AG10803 (cell line): ENCODE measurements at regions not wholly inside any gene's neighbourhood (a gene's known extent, or its start where the extent isn't known, plus 50 kb on each side); places are given as distances from the start of the nearest gene placed in this dataset.
"Not testable (repeated sequence)": the region's sequence is repeated elsewhere in the genome, so short reads cannot be mapped to it uniquely, and the experiment has no call there.

Source experiments
- DNase-seq: peaks from one replicate; pipeline ENCODE4 v3.0.0; 2010; ENCODE audit warnings: low read depth
- H3K4me3 ChIP-seq: 2 replicates; pipeline ENCODE4 v1.5.1; 2011; ENCODE audit warnings: mild to moderate bottlenecking, low read length, control low read depth
- TF ChIP-seq, protein P1 (sequence below): conservative IDR thresholded peaks from 2 replicates; pipeline ENCODE4 v1.5.1; 2011; ENCODE audit warnings: mild to moderate bottlenecking, low read length, control low read depth, inconsistent platforms

DNA sequence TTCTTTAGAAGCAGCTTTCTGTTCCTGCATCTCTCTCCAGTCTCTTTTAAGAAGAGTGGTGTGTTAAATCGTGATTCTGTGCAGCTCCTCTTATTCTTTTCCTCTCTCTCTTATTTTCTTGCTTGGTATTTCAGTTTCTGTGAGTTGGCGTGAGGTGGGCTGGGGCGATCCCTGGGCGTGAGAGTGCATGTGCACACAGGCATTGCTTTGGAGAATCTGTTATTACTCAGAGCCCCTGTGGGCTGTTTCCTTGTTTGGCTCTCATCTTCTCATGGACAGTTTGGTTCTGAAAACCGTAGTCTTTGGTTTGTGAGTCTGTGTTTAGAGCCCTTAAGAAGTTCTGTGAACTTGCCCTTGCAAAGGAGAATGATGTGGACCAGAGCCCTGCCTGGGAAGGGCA, 97.2 kb upstream of the CLNK start:
- no peak for DNase-seq
- TF ChIP-seq, protein P1, sequence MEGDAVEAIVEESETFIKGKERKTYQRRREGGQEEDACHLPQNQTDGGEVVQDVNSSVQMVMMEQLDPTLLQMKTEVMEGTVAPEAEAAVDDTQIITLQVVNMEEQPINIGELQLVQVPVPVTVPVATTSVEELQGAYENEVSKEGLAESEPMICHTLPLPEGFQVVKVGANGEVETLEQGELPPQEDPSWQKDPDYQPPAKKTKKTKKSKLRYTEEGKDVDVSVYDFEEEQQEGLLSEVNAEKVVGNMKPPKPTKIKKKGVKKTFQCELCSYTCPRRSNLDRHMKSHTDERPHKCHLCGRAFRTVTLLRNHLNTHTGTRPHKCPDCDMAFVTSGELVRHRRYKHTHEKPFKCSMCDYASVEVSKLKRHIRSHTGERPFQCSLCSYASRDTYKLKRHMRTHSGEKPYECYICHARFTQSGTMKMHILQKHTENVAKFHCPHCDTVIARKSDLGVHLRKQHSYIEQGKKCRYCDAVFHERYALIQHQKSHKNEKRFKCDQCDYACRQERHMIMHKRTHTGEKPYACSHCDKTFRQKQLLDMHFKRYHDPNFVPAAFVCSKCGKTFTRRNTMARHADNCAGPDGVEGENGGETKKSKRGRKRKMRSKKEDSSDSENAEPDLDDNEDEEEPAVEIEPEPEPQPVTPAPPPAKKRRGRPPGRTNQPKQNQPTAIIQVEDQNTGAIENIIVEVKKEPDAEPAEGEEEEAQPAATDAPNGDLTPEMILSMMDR: no peak
- H3K4me3 ChIP-seq: no peak overlapping the region

DNA sequence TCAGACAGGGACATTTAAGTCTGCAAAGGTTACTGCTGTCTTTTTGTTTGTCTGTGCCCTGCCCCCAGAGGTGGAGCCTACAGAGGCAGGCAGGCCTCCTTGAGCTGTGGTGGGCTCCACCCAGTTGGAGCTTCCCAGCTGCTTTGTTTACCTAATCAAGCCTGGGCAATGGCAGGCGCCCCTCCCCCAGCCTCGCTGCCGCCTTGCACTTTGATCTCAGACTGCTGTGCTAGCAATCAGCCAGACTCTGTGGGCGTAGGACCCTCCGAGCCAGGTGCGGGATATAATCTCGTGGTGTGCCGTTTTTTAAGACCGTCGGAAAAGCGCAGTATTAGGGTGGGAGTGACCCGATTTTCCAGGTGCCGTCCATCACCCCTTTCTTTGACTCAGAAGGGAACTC, 96.2 kb upstream of the CLNK start:
- not testable (repeated sequence) for H3K4me3 ChIP-seq, DNase-seq

DNA sequence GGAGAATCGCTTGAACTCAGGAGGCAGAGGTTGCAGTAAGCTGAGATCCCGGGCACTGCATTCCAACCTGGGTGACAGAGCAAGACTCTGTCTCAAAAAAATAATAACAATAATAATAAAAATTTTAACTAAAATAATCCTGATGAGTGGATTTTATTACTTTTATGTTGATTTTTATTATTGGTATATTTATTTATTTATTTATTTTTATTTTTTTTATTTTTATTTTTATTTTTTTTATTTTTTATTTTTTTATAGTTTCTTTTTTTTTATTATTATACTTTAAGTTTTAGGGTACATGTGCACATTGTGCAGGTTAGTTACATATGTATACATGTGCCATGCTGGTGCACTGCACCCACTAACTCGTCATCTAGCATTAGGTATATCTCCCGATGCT, 90.6 kb upstream of the CLNK start:
- not testable (repeated sequence) for H3K4me3 ChIP-seq, DNase-seq

DNA sequence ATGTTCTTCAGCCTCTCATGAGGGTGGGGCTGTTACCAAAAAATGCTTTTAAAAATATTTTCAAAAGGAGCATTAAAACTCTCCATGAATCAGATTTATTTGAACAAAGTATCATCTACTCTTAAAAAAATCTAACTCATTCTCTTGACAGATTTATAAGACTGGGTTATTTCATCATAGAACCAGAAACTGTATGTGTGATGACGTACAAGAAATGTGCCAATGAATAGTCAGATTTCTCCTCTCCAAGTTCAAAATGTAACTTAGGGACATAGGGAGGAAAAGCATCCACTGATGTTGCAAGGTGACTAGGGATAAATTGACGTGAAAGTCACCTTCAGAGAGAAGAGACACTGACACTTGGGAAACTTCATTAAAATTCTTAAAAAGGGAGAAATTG, 89.1 kb upstream of the CLNK start:
- TF ChIP-seq, protein P1: no peak
- DNase-seq: no peak
- no peak overlapping the region for H3K4me3 ChIP-seq

DNA sequence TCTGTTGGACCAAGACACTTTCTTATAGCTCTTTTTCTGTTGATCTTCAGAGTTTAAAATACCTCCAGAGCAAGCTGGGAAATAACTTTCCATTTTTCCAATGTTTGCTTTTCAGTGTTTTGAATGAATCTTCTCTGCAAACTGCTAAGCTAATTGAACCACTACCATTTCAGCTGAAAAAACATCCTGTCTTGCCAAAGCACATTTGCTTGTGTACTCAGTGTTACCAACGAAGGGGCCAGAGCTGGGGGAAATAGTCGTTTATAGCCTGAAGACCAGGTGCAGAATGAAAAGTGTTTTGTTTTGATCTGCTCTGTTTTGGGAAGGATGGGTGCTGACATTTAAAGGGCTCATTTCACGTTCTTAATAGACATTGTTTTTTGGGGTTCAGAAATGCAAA, 88.4 kb upstream of the CLNK start:
- TF ChIP-seq, protein P1: no peak
- no peak for DNase-seq
- no peak overlapping the region for H3K4me3 ChIP-seq

DNA sequence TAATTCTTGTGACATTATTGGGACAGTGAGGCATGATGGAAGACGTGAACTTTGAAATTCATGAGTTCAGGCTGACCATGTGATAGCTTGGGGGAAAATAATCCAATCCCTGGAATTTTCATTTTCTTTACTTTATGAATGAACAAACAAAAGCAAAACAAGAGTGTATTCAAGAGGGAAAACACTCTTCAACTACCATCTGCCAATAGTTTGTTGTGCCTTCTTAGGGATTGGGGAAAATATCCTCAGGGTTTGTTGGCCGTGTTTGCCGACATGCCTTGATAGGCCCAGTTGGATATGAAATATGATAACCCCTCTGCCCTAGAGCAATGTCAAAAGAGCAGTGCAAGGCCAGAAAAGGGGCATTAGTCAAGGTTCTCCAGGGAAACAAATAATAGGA, 80.8 kb upstream of the CLNK start:
- TF ChIP-seq, protein P1: no peak
- no peak overlapping the region for H3K4me3 ChIP-seq
- no peak for DNase-seq

DNA sequence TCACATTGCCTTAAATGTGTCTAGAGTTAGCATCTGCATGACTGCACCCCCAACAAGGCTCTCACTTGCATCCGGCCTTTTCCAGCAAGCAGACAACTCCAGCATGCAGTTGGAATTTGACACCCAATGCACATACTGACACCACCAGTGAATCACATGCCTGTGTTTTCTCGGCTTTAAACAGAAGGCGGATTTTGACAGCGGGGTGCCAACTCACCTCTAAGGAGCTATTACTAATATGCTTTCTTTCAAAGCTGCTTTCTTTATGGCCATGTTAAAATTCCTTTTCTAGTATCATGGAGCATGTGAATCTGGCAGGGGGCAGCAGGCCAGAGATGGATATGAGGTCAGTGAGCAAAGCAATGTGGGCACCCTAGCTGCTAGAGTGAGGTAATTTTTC, 78.0 kb upstream of the CLNK start:
- H3K4me3 ChIP-seq: no peak overlapping the region
- peak; percentile 83 for DNase-seq
- TF ChIP-seq, protein P1: no peak

DNA sequence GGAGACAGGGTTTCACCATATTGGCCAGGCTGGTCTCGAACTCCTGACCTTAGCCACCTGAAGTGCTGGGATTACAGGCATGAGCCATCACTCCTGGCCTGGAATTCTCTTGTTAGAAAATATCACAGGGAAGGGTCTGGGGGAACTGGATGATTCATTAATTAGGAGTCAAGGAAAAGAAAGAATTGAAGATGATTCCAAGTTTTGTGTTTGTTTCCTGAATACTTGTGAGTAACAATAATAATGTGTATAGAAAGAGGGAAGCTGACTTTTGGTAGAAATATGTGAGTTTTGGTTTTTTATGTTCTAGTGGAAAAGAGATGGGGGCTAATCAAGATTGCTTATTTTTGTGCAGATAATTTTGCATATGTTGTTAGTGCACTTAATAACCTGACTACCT, 77.3 kb upstream of the CLNK start:
- TF ChIP-seq, protein P1: no peak
- no peak overlapping the region for H3K4me3 ChIP-seq
- DNase-seq: peak; percentile 28

DNA sequence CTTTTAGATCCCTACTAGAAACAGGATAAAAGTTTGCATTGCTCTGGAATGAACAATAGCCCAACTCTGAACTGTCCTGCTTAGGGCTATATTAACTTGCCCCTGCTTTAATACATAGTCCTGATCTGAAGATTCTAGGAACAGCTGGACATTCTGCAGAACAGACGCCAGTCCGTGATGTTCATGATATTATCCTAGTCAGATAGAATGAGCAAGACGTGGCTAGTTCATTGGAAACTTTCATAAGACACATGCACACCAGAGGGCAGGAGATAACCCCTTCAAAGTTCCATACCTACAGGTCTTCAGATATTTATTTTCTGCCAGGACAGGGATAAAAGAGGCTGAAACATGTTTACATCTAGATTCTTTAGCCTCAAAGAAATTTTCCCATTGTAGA, 75.5 kb upstream of the CLNK start:
- no peak overlapping the region for H3K4me3 ChIP-seq
- TF ChIP-seq, protein P1: no peak
- DNase-seq: no peak
